Epithelial cell of prostate (primary cell): ENCODE measurements at regions not wholly inside any gene's neighbourhood (a gene's known extent, or its start where the extent isn't known, plus 50 kb on each side); places are given as distances from the start of the nearest gene placed in this dataset.
"Not testable (repeated sequence)": the region's sequence is repeated elsewhere in the genome, so short reads cannot be mapped to it uniquely, and the experiment has no call there.

ENCODE experiments used
- DNase-seq: peaks from one replicate; pipeline ENCODE4 v3.0.0-alpha.2; 2011; ENCODE audit warnings: low read depth, low spot score
- H3K27ac ChIP-seq: fragments of 450-650 bp; 2 replicates; pipeline ENCODE4 v1.5.1; 2017; ENCODE audit warnings: mild to moderate bottlenecking

- H3K27ac ChIP-seq = no peak overlapping the region
- DNase-seq = no peak
Measured at GRCh38 chr5:145660897-145661640, 174.1 kb downstream of the PRELID2 start.

GRCh38 chr5:145658435-145658834 is 176.7 kb downstream of the PRELID2 start:
- no peak overlapping the region for H3K27ac ChIP-seq
- no peak for DNase-seq

DNA sequence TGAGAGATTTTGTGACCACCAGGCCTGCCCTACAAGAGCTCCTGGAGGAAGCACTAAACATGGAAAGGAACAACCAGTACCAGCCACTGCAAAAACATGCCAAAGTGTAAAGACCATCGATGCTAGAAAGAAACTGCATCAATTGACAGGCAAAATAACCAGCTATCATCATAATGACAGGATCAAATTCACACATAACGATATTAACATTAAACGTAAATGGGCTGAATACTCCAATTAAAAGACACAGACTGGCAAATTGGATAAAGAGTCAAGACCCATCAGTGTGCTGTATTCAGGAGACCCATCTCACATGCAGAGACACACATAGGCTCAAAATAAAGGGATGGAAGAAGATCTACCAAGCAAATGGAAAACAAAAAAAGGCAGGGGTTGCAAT is 182.4 kb downstream of the PRELID2 start:
- not testable (repeated sequence) for DNase-seq, H3K27ac ChIP-seq

- H3K27ac ChIP-seq, DNase-seq: not testable (repeated sequence)
Measured at GRCh38 chr5:145647137-145647536, 188.0 kb downstream of the PRELID2 start.

DNA sequence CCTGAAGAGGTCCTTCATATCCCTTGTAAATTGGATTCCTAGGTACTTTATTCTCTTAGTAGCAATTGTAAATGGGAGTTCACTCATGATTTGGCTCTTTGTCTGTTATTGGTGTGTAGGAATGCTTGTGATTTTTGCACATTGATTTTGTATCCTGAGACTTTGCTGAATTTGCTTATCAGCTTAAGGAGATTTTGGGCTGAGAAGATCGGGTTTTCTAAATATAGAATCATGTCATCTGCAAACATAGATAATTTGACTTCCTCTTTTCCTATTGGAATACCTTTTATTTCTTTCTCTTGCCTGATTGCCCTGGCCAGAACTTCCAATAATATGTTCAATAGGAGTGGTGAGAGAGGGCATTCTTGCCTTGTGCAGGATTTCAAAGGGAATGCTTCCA is 191.9 kb downstream of the PRELID2 start:
- DNase-seq, H3K27ac ChIP-seq: not testable (repeated sequence)

DNA sequence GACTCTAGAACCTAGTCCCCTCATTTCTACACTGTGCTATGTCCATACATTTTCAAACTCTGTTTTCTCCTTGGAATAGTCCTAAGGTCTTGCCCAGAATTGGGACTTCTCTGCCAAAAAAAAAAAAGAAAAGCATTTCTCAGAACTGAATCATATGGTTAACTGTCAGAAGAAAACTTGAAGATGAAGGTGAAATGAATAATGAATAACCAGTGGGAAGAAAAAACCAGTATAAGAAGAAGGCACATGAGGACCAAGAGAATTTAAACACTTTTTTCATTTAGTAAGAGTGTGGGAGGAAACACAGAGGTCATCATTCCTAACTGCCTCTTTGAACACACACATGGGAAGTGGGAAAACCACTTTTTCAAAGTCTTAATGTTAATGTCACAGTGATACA is 197.7 kb downstream of the PRELID2 start:
- no peak overlapping the region for H3K27ac ChIP-seq
- DNase-seq = no peak

GRCh38 chr5:145636371-145636770 is 198.8 kb downstream of the PRELID2 start:
- no peak overlapping the region for H3K27ac ChIP-seq
- no peak for DNase-seq

DNA sequence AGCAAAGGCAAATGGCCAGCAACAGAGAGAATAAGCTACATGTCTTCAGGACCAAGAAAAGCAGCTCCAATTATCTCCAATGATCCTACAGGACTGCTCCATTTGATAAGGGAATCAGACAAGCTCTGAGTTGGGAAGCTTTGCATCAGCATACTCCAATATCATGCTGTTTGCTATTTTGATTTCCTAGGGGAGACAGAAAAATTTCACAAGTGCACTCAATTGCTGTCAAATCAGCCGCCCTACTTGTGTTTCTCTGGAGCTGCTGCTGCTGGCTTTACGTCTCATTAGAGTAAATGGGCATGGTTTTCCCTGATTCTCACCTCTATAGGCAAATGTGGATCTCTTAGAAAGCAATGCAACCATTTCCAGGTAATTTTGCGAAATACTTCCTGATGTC is 201.7 kb downstream of the PRELID2 start:
- DNase-seq = no peak
- no peak overlapping the region for H3K27ac ChIP-seq

DNA sequence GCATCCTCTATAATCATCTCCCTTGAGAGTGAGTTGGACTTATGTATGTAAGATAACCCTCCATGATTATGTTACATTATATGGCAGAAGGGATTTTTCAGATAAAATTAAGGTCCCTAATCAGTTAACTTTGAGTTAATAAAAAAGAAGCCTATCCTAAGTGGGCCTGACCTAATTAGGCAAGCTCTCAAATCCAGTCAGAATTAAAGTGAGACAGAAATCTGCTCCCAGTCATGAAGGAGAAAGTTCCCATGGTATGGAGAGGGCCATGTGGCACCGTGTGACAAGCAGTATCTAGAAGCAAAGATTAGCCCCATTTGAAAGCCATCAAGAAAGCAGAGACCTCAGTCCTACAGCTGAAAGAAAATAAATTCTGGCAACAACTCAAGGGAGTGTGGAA is 202.4 kb downstream of the PRELID2 start:
- no peak overlapping the region for H3K27ac ChIP-seq
- DNase-seq = no peak

DNA sequence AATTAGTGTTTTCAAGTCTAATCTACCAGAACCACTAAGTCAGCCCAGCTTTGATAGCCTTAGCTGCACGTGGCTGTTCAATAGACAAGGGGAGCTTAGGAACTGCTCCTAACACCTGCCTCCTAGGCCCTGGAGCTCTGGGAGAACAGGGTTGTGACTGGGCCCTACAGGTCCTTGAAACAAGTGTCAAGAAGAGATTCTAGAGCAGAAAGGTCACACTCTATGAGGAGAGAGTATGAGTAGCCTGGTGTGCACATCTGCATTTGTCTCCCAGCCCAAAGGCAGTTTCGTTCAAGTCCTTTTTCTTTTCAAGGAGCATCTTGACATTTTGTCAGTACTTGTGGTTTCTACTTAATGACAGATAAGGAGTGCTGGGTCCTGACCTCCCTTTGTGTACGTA is 206.1 kb downstream of the PRELID2 start:
- DNase-seq = no peak
- H3K27ac ChIP-seq = no peak overlapping the region

DNA sequence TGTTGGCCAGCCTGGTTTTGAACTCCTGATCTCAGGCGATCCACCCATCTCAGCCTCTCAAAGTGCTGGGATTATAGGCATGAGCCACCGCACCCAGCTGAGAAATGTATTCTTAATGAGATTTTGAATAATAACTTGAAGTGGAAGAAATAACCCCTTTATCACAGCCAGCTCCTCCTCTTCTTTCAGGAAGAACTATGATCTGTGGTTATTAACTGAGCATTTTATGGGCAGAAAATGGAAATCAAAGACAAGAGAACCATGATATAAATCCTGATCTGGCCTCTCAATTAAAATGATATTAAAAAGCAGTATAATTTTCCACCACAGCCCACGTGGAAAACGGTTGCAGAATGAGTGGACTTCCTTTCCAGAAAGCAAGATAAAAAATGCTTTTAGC is 206.6 kb downstream of the PRELID2 start:
- H3K27ac ChIP-seq = no peak overlapping the region
- DNase-seq = no peak

DNA sequence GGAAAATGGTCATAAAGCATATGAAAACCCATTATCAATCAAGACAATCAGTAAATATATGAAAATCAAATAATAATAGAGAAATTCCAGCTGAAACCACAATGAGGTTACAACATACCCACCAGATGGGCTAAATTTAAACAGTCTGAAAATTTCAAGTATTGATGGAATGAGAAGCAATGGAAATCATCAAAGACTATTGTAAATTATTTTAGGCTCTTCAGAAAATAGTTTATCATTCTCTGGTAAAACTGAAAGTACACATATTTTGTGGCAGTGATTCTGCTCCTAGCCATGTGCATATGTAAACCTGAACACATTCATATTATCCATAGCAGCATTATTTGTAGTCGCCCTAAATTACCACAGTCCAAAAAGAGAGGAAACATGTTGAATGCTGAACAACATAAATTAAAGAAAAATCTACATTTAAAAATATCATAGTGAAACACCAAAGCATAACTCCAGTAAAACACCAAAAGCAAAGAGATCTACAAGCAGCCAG is 215.3 kb downstream of the PRELID2 start:
- no peak for DNase-seq
- H3K27ac ChIP-seq = no peak overlapping the region

- DNase-seq, H3K27ac ChIP-seq: not testable (repeated sequence)
Measured at GRCh38 chr5:145616739-145617138, 218.4 kb downstream of the PRELID2 start.

GRCh38 chr5:145598983-145599382 is 236.2 kb downstream of the PRELID2 start:
- no peak overlapping the region for H3K27ac ChIP-seq
- DNase-seq = no peak

- no peak overlapping the region for H3K27ac ChIP-seq
- peak; percentile 2 for DNase-seq
Measured at GRCh38 chr5:145598184-145598583, 237.0 kb downstream of the PRELID2 start.

DNA sequence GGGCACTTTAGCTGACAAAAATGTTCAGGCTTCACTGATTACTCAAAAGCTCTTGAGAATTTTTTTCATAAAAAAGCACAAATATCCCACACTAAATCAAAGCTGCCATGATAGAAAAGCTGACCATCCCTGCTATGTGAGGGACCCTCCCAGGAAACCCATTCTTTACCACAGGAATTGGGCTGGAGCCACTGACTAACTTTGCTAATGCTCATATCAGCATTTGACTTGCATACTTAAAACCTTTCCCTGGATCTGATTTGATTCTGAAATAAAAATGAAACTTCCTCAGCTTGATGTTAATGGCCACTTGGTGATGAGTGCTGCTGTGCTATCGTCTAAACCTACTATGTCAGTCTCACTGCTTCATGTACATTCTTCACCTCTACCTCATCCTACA is 243.6 kb downstream of the PRELID2 start:
- no peak overlapping the region for H3K27ac ChIP-seq
- DNase-seq = no peak

- no peak for DNase-seq
- H3K27ac ChIP-seq = no peak overlapping the region
Measured at GRCh38 chr5:145589063-145589462, 246.1 kb downstream of the PRELID2 start.

GRCh38 chr5:145588558-145588957 is 246.6 kb downstream of the PRELID2 start:
- no peak overlapping the region for H3K27ac ChIP-seq
- DNase-seq = no peak

- no peak overlapping the region for H3K27ac ChIP-seq
- DNase-seq = no peak
Measured at GRCh38 chr5:145588113-145588512, 247.0 kb downstream of the PRELID2 start.

- H3K27ac ChIP-seq = no peak overlapping the region
- DNase-seq = no peak
Measured at GRCh38 chr5:145587710-145588109, 247.4 kb downstream of the PRELID2 start.

DNA sequence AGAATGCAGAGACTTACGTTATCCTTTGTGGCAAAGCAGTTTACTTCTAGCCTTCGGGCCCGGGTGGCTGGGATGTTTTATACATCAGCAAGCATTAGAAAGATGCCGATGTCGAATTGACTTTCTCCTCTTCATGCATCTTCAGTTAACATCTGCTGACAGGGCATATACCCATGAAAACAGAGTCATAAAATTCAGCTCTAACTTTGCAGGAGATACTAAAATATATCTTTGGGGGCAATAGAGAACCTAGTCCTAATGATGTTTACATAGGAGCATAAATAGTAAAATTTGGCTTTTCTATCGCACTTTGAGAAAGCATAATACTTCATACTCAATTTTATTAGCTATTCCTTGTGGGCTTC is 247.9 kb downstream of the PRELID2 start:
- H3K27ac ChIP-seq = no peak overlapping the region
- DNase-seq = no peak

DNA sequence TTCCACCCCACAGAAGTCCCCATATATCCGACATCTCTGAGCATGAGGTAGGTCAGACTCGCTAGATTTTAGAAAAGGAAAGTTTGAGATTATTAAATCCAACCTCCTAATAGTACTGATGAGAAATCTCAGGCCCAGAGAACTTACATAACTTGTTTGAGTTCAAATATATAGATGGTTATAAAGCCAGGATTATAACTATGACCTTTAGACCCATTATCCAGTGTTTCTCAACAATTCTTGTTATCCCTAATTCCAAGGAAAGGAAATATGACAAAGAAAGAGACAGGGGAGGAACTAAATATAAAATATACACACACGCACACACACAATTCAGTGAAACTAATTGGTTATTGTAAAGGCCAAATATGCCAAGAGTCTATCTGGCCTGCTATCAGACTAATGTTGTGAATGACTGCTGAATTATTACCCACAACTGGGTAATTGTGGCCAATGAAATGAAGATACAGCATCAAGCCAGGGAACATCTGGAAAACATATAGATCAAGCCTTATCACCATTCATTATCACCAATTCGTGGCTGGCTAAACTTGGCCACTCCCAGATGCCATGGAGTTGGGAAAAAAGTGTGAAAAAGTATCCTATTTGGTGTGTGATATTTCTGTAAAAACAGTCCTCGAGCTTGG is 248.4 kb downstream of the PRELID2 start:
- DNase-seq = no peak
- no peak overlapping the region for H3K27ac ChIP-seq
